ENCODE measurements at regions not wholly inside any gene's neighbourhood (a gene's known extent, or its start where the extent isn't known, plus 50 kb on each side); places are given as distances from the start of the nearest gene placed in this dataset.
"Not testable (repeated sequence)": the region's sequence is repeated elsewhere in the genome, so short reads cannot be mapped to it uniquely, and the experiment has no call there.

DNA sequence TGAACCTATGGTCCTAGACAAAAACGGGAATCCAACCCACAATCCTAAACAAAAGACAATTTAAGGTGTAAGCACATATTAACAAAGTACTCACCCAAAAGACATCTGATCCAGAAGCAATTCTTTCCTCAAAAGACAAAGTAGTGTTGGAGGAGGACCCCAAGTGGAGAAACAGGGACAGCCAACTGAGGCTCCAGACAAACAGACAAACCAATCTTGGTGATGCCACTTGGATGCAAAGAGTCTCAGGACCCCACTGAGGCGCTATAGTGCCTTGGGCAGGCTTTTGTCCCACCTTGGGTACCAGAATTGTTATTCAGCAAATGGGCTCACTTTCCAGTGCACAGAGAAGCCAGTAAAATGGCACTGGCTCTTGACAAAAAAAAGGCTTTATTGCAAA, 613.8 kb downstream of the DIPK2A start:
- no peak overlapping the region for H3K27ac ChIP-seq
- no peaks in the 10 kb centered on the region for H3K36me3 ChIP-seq
- no peaks in the 10 kb centered on the region for H3K9me3 ChIP-seq
- DNase-seq (ENCODE audit: low spot score in 2 of 2), result no peak
- H3K27me3 ChIP-seq, result no peaks in the 10 kb centered on the region
- H3K4me1 ChIP-seq, result no peaks in the 10 kb centered on the region
- intact Hi-C loops (cut with DNase I), result no loop called here
- H3K4me3 ChIP-seq, result no peak overlapping the region
- TF ChIP-seq, protein P1, sequence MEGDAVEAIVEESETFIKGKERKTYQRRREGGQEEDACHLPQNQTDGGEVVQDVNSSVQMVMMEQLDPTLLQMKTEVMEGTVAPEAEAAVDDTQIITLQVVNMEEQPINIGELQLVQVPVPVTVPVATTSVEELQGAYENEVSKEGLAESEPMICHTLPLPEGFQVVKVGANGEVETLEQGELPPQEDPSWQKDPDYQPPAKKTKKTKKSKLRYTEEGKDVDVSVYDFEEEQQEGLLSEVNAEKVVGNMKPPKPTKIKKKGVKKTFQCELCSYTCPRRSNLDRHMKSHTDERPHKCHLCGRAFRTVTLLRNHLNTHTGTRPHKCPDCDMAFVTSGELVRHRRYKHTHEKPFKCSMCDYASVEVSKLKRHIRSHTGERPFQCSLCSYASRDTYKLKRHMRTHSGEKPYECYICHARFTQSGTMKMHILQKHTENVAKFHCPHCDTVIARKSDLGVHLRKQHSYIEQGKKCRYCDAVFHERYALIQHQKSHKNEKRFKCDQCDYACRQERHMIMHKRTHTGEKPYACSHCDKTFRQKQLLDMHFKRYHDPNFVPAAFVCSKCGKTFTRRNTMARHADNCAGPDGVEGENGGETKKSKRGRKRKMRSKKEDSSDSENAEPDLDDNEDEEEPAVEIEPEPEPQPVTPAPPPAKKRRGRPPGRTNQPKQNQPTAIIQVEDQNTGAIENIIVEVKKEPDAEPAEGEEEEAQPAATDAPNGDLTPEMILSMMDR (IDR thresholded peaks at IDR 0.05), result no peak

DNA sequence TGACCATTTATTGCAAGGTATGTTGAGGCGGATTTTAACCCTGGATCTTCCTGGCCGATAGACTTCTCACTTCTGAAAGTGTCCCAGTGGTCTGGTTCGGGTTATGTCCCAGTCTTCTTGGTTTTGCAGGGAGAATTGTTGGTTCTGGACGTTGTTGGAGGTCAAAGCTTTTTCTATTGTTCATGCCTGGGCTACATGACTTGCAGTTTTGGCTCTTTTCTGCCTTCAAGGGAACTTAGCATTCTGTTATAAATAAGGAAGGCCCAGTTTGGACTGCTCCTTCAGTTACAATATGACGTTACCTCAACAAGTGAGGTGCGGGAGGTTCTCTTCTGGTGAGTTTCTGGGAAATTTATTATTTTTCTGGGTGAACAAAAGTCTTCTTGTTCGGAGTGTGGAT, 614.3 kb downstream of the DIPK2A start:
- Histone ChIP-seq H3K4me3 (no peak overlapping the region), H3K36me3 (no peaks in the 10 kb centered on the region), H3K9me3 (no peaks in the 10 kb centered on the region), H3K4me1 (no peaks in the 10 kb centered on the region), H3K27me3 (no peaks in the 10 kb centered on the region), H3K27ac (no peak overlapping the region)
- no peak for DNase-seq (ENCODE audit: low spot score in 2 of 2)
- TF ChIP-seq, protein P1 (IDR thresholded peaks at IDR 0.05), result no peak
- intact Hi-C loops (cut with DNase I), result no loop called here

DNA sequence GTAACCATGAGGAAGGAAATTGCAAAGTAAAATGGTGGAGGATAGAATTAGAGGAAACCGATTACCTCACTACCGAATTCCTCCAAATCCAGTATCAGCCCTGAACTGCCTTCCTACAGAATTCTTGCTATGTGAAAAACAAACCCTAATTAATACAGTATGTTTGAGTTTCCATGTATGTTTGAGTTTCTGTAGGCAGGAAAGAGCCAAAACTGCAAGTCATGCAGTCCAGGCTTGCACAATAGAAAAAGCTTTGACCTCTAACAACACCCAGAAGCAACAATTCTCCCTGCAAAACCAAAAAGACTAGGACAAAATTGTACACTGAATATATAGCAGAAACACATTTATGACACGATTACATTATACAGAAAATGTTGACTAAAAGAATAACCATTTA, 614.8 kb downstream of the DIPK2A start:
- Histone ChIP-seq H3K9me3 (no peaks in the 10 kb centered on the region), H3K27ac (no peak overlapping the region), H3K27me3 (no peaks in the 10 kb centered on the region), H3K4me1 (no peaks in the 10 kb centered on the region), H3K4me3 (no peak overlapping the region), H3K36me3 (no peaks in the 10 kb centered on the region)
- DNase-seq (ENCODE audit: low spot score in 2 of 2), result no peak
- intact Hi-C loops (cut with DNase I), result no loop called here
- TF ChIP-seq, protein P1 (IDR thresholded peaks at IDR 0.05), result no peak

DNA sequence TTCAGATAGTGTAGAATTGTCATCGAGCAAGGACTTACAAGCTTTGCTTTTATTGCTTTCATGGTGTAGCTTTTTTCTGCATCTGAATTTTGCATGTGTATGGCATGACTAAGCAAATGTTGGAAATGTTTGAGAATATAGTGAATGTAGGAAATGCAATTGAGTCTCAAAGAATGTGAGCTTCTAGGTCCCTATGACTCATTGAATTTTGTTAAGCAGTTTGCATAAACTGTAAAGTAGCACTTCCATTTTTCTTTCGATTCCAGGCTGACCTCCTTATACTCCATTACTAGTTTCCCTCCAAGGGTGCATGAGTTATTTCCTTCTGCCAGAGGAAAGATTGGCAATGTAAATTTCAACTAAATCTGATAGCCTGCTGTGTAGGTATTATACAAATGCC, 619.2 kb downstream of the DIPK2A start:
- H3K4me1 ChIP-seq, result no peaks in the 10 kb centered on the region
- no peak overlapping the region for H3K27ac ChIP-seq
- TF ChIP-seq, protein P1 (IDR thresholded peaks at IDR 0.05), result no peak
- H3K9me3 ChIP-seq, result no peaks in the 10 kb centered on the region
- H3K4me3 ChIP-seq, result no peak overlapping the region
- DNase-seq (ENCODE audit: low spot score in 2 of 2), result no peak
- no peaks in the 10 kb centered on the region for H3K27me3 ChIP-seq
- intact Hi-C loops (cut with DNase I), result no loop called here
- no peaks in the 10 kb centered on the region for H3K36me3 ChIP-seq

DNA sequence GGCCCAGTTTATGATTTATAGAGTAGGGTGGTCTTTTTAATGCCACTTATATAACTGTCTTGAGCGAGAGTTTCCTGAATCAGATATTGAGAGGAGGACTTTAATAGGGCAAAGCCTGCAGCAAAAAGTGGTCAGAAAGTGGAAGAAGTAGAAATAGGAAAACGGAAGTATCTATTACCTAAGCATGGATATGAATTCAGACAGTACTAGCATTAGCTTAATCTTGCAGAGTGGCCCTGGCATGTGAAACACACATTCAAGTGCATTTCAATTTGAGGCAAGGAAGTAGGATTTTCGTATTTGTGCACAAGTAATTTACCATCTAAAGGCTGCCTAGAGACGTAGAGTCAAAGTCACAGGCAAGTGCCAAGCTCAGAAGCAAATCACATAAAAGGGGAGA, 622.3 kb downstream of the DIPK2A start:
- H3K36me3 ChIP-seq, result no peaks in the 10 kb centered on the region
- no peaks in the 10 kb centered on the region for H3K27me3 ChIP-seq
- DNase-seq (ENCODE audit: low spot score in 2 of 2), result no peak
- intact Hi-C loops (cut with DNase I), result no loop called here
- H3K9me3 ChIP-seq, result peaks cover 0 to 2% of the 10 kb centered on the region in 2 donors
- H3K4me3 ChIP-seq, result no peak overlapping the region
- no peaks in the 10 kb centered on the region for H3K4me1 ChIP-seq
- no peak overlapping the region for H3K27ac ChIP-seq
- TF ChIP-seq, protein P1 (IDR thresholded peaks at IDR 0.05), result no peak

DNA sequence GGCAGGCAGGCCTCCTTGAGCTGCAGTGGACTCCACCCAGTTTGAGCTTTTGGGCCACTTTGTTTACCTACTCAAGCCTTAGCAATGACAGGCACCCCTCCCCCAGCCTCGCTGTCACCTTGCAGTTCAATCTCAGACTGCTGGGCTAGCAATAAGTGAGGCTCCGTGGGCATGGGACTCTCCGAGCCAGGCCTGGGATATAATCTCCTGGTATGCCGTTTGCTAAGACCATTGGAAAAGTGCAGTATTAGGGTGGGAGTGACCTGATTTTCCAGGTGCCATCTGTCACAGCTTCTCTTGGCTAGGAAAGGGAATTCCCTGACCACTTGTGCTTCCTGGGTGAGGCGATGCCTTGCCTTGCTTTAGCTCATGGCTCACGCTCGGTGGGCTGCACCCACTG, 648.6 kb downstream of the DIPK2A start:
- H3K9me3 ChIP-seq; H3K27me3 ChIP-seq; H3K4me3 ChIP-seq; H3K36me3 ChIP-seq; intact Hi-C loops (cut with DNase I); DNase-seq (ENCODE audit: low spot score in 2 of 2); H3K4me1 ChIP-seq; H3K27ac ChIP-seq: not testable (repeated sequence)
